ENCODE measurements at regions not wholly inside any gene's neighbourhood (a gene's known extent, or its start where the extent isn't known, plus 50 kb on each side); places are given as distances from the start of the nearest gene placed in this dataset.

GRCh38 chr9:2344436-2344835 is 277.2 kb upstream of the VLDLR start:
- Histone ChIP-seq H3F3A (ENCODE audit: low read depth) (no peaks in the 10 kb centered on the region), H2AFZ (ENCODE audit: low read length) (no peak overlapping the region), H3K36me3 (ENCODE audit: insufficient read depth, low read length) (no peaks in the 10 kb centered on the region), H3K27me3 (ENCODE audit: insufficient read depth, low read length, poor library complexity, severe bottlenecking) (no peaks in the 10 kb centered on the region), H3K79me2 (ENCODE audit: insufficient read depth, low read length) (no peaks in the 10 kb centered on the region), H3K4me3 (ENCODE audit: low read length, poor library complexity, severe bottlenecking) (no peak overlapping the region), H3K4me1 (ENCODE audit: insufficient read depth, low read length, poor library complexity, severe bottlenecking) (no peaks in the 10 kb centered on the region), H3K4me2 (ENCODE audit: low read depth, low read length, poor library complexity, severe bottlenecking) (no peak overlapping the region), H3K9ac (ENCODE audit: low read depth, low read length, poor library complexity, severe bottlenecking) (no peak overlapping the region), H3K9me2 (replicated peaks; ENCODE audit: low read depth, low read length) (no peaks in the 10 kb centered on the region), H4K20me1 (ENCODE audit: insufficient read depth, low read length, poor library complexity, severe bottlenecking) (no peaks in the 10 kb centered on the region), H3K9me3 (ENCODE audit: insufficient read depth, low read depth, low read length) (no peaks in the 10 kb centered on the region)
- TF ChIP-seq EZH2phosphoT487 (IDR thresholded peaks at IDR 0.05; ENCODE audit: borderline replicate concordance) = no peak
- TF ChIP-seq, protein P1, sequence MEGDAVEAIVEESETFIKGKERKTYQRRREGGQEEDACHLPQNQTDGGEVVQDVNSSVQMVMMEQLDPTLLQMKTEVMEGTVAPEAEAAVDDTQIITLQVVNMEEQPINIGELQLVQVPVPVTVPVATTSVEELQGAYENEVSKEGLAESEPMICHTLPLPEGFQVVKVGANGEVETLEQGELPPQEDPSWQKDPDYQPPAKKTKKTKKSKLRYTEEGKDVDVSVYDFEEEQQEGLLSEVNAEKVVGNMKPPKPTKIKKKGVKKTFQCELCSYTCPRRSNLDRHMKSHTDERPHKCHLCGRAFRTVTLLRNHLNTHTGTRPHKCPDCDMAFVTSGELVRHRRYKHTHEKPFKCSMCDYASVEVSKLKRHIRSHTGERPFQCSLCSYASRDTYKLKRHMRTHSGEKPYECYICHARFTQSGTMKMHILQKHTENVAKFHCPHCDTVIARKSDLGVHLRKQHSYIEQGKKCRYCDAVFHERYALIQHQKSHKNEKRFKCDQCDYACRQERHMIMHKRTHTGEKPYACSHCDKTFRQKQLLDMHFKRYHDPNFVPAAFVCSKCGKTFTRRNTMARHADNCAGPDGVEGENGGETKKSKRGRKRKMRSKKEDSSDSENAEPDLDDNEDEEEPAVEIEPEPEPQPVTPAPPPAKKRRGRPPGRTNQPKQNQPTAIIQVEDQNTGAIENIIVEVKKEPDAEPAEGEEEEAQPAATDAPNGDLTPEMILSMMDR (conservative IDR thresholded peaks at IDR 0.05; ENCODE audit: low read length) = no peak

GRCh38 chr9:2345013-2345412 is 276.6 kb upstream of the VLDLR start:
- H3K4me3 ChIP-seq (ENCODE audit: low read length, poor library complexity, severe bottlenecking) = no peak overlapping the region
- H3K36me3 ChIP-seq (ENCODE audit: insufficient read depth, low read length) = no peaks in the 10 kb centered on the region
- H3K9me3 ChIP-seq (ENCODE audit: insufficient read depth, low read depth, low read length) = no peaks in the 10 kb centered on the region
- no peak overlapping the region for H2AFZ ChIP-seq (ENCODE audit: low read length)
- no peaks in the 10 kb centered on the region for H3K79me2 ChIP-seq (ENCODE audit: insufficient read depth, low read length)
- no peaks in the 10 kb centered on the region for H3F3A ChIP-seq (ENCODE audit: low read depth)
- TF ChIP-seq EZH2phosphoT487 (IDR thresholded peaks at IDR 0.05; ENCODE audit: borderline replicate concordance) = no peak
- TF ChIP-seq, protein P1 (conservative IDR thresholded peaks at IDR 0.05; ENCODE audit: low read length) = no peak
- H3K4me2 ChIP-seq (ENCODE audit: low read depth, low read length, poor library complexity, severe bottlenecking) = no peak overlapping the region
- no peaks in the 10 kb centered on the region for H3K27me3 ChIP-seq (ENCODE audit: insufficient read depth, low read length, poor library complexity, severe bottlenecking)
- H3K9ac ChIP-seq (ENCODE audit: low read depth, low read length, poor library complexity, severe bottlenecking) = no peak overlapping the region
- no peaks in the 10 kb centered on the region for H3K9me2 ChIP-seq (replicated peaks; ENCODE audit: low read depth, low read length)
- H4K20me1 ChIP-seq (ENCODE audit: insufficient read depth, low read length, poor library complexity, severe bottlenecking) = no peaks in the 10 kb centered on the region
- H3K4me1 ChIP-seq (ENCODE audit: insufficient read depth, low read length, poor library complexity, severe bottlenecking) = no peaks in the 10 kb centered on the region

- Histone ChIP-seq H3F3A (ENCODE audit: low read depth) (no peaks in the 10 kb centered on the region), H3K4me3 (ENCODE audit: low read length, poor library complexity, severe bottlenecking) (no peak overlapping the region), H4K20me1 (ENCODE audit: insufficient read depth, low read length, poor library complexity, severe bottlenecking) (no peaks in the 10 kb centered on the region), H3K9me3 (ENCODE audit: insufficient read depth, low read depth, low read length) (no peaks in the 10 kb centered on the region), H3K27me3 (ENCODE audit: insufficient read depth, low read length, poor library complexity, severe bottlenecking) (no peaks in the 10 kb centered on the region), H3K9me2 (replicated peaks; ENCODE audit: low read depth, low read length) (no peaks in the 10 kb centered on the region), H3K79me2 (ENCODE audit: insufficient read depth, low read length) (no peaks in the 10 kb centered on the region), H2AFZ (ENCODE audit: low read length) (no peak overlapping the region), H3K4me1 (ENCODE audit: insufficient read depth, low read length, poor library complexity, severe bottlenecking) (no peaks in the 10 kb centered on the region), H3K4me2 (ENCODE audit: low read depth, low read length, poor library complexity, severe bottlenecking) (no peak overlapping the region), H3K9ac (ENCODE audit: low read depth, low read length, poor library complexity, severe bottlenecking) (no peak overlapping the region), H3K36me3 (ENCODE audit: insufficient read depth, low read length) (no peaks in the 10 kb centered on the region)
- TF ChIP-seq EZH2phosphoT487 (IDR thresholded peaks at IDR 0.05; ENCODE audit: borderline replicate concordance) = no peak
- TF ChIP-seq, protein P1 (conservative IDR thresholded peaks at IDR 0.05; ENCODE audit: low read length) = no peak
Observed at GRCh38 chr9:2346277-2346913, 275.2 kb upstream of the VLDLR start.

All from Loucy (cell line).